Natural killer cell (primary cell): ENCODE measurements at regions not wholly inside any gene's neighbourhood (a gene's known extent, or its start where the extent isn't known, plus 50 kb on each side); places are given as distances from the start of the nearest gene placed in this dataset.
"Not testable (repeated sequence)": the region's sequence is repeated elsewhere in the genome, so short reads cannot be mapped to it uniquely, and the experiment has no call there.

Experiments used
- ATAC-seq, 3 donors: fragments of 150-1000 bp in 2 of 3; fragments of 200-7000 bp in 1 of 3; cut with Tn5 transposase; 1 replicate in 1 of 3; 2 replicates in 2 of 3; pipeline ENCODE4 v1.10.0; 2021; ENCODE audit warnings: mild to moderate bottlenecking in 2 of 3, moderate library complexity in 2 of 3
- DNase-seq, 2 donors: peaks; one replicate each; pipeline versions ENCODE4 v3.0.0 to v3.0.0-alpha.2; 2013 to 2021; ENCODE audit warnings: mixed read lengths in 1 of 2
- H3K27ac ChIP-seq: one replicate; pipeline ENCODE4 v1.5.1; 2013; ENCODE audit warnings: mild to moderate bottlenecking, low read length
- H3K27me3 ChIP-seq: one replicate; pipeline ENCODE4 v1.6.1; 2013; ENCODE audit warnings: low read length; ENCODE audit not compliant: control insufficient read depth, insufficient read depth
- H3K36me3 ChIP-seq: one replicate; pipeline ENCODE4 v1.6.1; 2013; ENCODE audit warnings: low read length; ENCODE audit not compliant: control insufficient read depth, insufficient read depth
- H3K4me1 ChIP-seq: one replicate; pipeline ENCODE4 v1.6.1; 2013; ENCODE audit warnings: low read length; ENCODE audit not compliant: control insufficient read depth, insufficient read depth
- H3K4me3 ChIP-seq: one replicate; pipeline ENCODE4 v1.5.1; 2013; ENCODE audit warnings: low read length
- H3K9me3 ChIP-seq: one replicate; pipeline ENCODE4 v1.6.1; 2013; ENCODE audit warnings: low read length; ENCODE audit not compliant: control insufficient read depth, insufficient read depth
- H3K27ac Mint-ChIP-seq, 2 donors: one replicate each; pipeline ENCODE4 v1.8.0; 2022; ENCODE audit warnings: mild to moderate bottlenecking in 2 of 2, mixed read lengths in 2 of 2, moderate library complexity in 1 of 2
- H3K27me3 Mint-ChIP-seq, 2 donors: one replicate each; pipeline ENCODE4 v1.8.0; 2022; ENCODE audit warnings: low read depth in 2 of 2, mixed read lengths in 2 of 2
- H3K36me3 Mint-ChIP-seq: one replicate; pipeline ENCODE4 v1.8.0; 2022; ENCODE audit warnings: mixed read lengths
- H3K4me1 Mint-ChIP-seq, 2 donors: one replicate each; pipeline ENCODE4 v1.8.0; 2022; ENCODE audit warnings: mixed read lengths in 2 of 2
- H3K4me3 Mint-ChIP-seq: one replicate; pipeline ENCODE4 v1.8.0; 2022; ENCODE audit warnings: mild to moderate bottlenecking, moderate library complexity, mixed read lengths
- H3K9me3 Mint-ChIP-seq, 2 donors: one replicate each; pipeline ENCODE4 v1.8.0; 2022; ENCODE audit warnings: mixed read lengths in 2 of 2
- WGBS: methylation state at CpG from one replicate; pipeline ENCODE4 v1.1.7; 2013; ENCODE audit warnings: missing lambda C conversion rate; ENCODE audit not compliant: insufficient coverage; 5-methylcytosine and 5-hydroxymethylcytosine counted together
- intact Hi-C: fragments of 100-400 bp; cut with micrococcal nuclease; formaldehyde crosslinking; loops from one replicate; pipeline ENCODE4 v1.14.2; 2022
- TF ChIP-seq, protein P1 (sequence below): fragments of 200-600 bp; IDR thresholded peaks from one replicate; pipeline ENCODE4 v1.8.0; 2022; ENCODE audit warnings: antibody characterized with exemption

DNA sequence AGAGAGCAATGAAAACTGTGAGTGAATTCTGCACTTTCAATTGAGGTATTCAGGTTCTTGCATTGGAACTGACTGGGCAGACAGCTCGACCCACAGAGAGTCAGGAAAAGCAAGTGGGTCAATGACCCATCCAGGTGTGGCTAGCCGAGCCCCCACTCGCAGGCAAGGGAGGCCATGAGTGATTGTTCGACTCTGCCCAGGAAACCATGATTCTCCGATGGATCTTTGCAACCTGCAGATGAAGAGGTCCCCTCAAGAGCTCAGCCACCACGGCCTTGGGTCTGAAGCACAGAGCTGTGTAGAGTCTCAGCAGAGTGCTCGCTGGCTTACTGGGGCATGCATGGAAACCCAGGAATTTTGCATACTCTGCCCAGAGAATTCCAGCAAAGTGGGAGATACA, 4215.4 kb upstream of the OR11H1 start:
- H3K4me3 ChIP-seq, DNase-seq, H3K4me3 Mint-ChIP-seq, H3K36me3 ChIP-seq, H3K27me3 ChIP-seq, H3K4me1 ChIP-seq, H3K27ac ChIP-seq, H3K27me3 Mint-ChIP-seq, ATAC-seq, H3K4me1 Mint-ChIP-seq, intact Hi-C loops, H3K27ac Mint-ChIP-seq: not testable (repeated sequence)
- peaks cover 29% of the 10 kb centered on the region for H3K9me3 ChIP-seq
- Mint-ChIP-seq H3K9me3 (peaks cover 16 to 24% of the 10 kb centered on the region in 2 donors), H3K36me3 (peaks cover 32% of the 10 kb centered on the region)
- WGBS, result 64% methylated on average over 7 of the region's 7 CpGs

DNA sequence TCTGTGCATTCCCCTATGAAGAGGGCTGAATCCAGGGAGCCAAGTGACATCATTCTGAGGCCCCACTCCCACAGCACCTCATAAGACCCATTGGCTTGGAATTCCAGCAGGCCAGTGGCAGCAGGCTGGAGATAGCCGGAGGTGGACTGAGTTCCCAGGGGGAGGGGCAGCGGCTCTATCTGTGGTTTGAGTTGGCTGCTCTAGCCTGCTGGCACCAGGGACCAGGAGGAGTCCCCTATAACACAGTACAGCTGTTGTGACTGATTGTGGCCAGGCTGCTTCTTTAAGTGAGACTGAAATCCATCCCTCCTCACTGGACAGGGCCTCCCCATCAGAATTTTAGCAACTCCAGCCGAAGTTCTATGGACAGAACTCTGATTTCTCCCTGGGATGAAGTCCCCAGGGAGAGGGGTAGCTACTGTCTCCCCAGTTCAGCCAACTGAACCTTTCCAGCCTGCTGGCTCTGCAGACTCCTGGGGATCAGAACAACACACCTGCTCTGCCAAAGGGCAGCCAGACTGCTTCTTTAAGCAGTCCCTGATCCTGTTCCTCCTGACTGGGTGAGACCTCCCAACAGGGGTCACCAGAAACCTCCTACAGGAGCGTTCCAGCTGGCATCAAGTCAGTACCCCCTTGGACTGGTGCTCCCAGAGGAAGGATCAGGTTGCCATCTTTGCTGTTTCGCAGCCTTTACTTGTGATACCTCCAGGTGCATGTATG, 4214.8 kb upstream of the OR11H1 start:
- H3K4me1 Mint-ChIP-seq, H3K36me3 ChIP-seq, H3K27ac ChIP-seq, H3K4me3 Mint-ChIP-seq, intact Hi-C loops, H3K27ac Mint-ChIP-seq, H3K4me1 ChIP-seq, H3K27me3 ChIP-seq, ATAC-seq, H3K4me3 ChIP-seq, DNase-seq, H3K27me3 Mint-ChIP-seq: not testable (repeated sequence)
- WGBS, result 43% methylated on average over 3 of the region's 5 CpGs
- H3K36me3 Mint-ChIP-seq, result peaks cover 33% of the 10 kb centered on the region
- peaks cover 25% of the 10 kb centered on the region for H3K9me3 ChIP-seq
- peaks cover 16 to 25% of the 10 kb centered on the region in 2 donors for H3K9me3 Mint-ChIP-seq

GRCh38 chr22:11318633-11319032, 4209.4 kb upstream of the OR11H1 start:
- DNase-seq, H3K36me3 ChIP-seq, H3K4me1 ChIP-seq, H3K4me3 ChIP-seq, H3K27me3 Mint-ChIP-seq, H3K27ac Mint-ChIP-seq, H3K27ac ChIP-seq, H3K27me3 ChIP-seq, H3K9me3 ChIP-seq, H3K4me1 Mint-ChIP-seq, ATAC-seq, intact Hi-C loops, H3K4me3 Mint-ChIP-seq: not testable (repeated sequence)
- 74% methylated on average over 18 of the region's 18 CpGs for WGBS
- Mint-ChIP-seq H3K9me3 (peaks cover 6 to 23% of the 10 kb centered on the region in 2 donors), H3K36me3 (peaks cover 21% of the 10 kb centered on the region)

DNA sequence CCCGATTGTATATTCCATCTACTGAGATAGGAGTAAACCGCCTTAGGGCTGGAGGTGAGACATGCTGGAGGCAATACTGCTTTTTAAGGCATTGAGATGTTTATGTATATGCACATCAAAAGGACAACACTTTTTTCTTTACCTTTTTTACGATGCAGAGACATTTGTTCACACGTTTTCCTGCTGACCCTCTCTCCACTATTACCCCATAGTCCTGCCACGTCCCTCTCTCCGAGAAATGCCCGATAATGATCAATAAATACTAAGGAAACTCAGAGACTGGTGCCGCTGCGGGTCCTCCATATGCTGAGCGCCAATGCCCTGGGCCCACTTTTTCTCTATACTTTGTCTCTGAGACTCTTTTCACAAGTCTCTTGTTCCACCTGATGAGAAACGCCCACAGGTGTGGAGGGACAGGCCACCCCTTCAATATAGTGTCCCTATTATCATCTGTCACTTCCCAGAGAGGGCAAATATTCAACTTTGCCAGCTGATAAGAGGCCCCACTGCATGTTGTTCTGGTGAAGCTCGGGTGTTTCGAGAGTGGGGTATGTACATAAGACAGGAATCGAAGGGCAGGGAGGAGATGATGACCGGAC, 4203.5 kb upstream of the OR11H1 start:
- H3K4me1 ChIP-seq, intact Hi-C loops, H3K9me3 ChIP-seq, H3K27ac Mint-ChIP-seq, H3K4me3 ChIP-seq, H3K36me3 ChIP-seq, H3K4me3 Mint-ChIP-seq, DNase-seq, H3K4me1 Mint-ChIP-seq, H3K27ac ChIP-seq, H3K27me3 Mint-ChIP-seq, ATAC-seq, H3K27me3 ChIP-seq: not testable (repeated sequence)
- 74% methylated on average over 15 of the region's 15 CpGs for WGBS
- Mint-ChIP-seq H3K36me3 (peaks cover 43% of the 10 kb centered on the region), H3K9me3 (peaks cover 14 to 28% of the 10 kb centered on the region in 2 donors)

GRCh38 chr22:11325767-11326166, 4202.2 kb upstream of the OR11H1 start:
- Mint-ChIP-seq H3K9me3 (peaks cover 14 to 28% of the 10 kb centered on the region in 2 donors), H3K4me1 (no peaks in the 10 kb centered on the region), H3K27ac (no peak overlapping the region), H3K4me3 (no peak overlapping the region), H3K36me3 (peaks cover 45% of the 10 kb centered on the region), H3K27me3 (no peaks in the 10 kb centered on the region)
- Histone ChIP-seq H3K4me3 (no peak overlapping the region), H3K36me3 (no peaks in the 10 kb centered on the region), H3K27me3 (no peaks in the 10 kb centered on the region), H3K27ac (no peak overlapping the region), H3K9me3 (peaks cover 9% of the 10 kb centered on the region), H3K4me1 (no peaks in the 10 kb centered on the region)
- intact Hi-C loops, result no loop called here
- DNase-seq, result no peak
- WGBS, result 65% methylated on average over 4 of the region's 4 CpGs
- TF ChIP-seq, protein P1, sequence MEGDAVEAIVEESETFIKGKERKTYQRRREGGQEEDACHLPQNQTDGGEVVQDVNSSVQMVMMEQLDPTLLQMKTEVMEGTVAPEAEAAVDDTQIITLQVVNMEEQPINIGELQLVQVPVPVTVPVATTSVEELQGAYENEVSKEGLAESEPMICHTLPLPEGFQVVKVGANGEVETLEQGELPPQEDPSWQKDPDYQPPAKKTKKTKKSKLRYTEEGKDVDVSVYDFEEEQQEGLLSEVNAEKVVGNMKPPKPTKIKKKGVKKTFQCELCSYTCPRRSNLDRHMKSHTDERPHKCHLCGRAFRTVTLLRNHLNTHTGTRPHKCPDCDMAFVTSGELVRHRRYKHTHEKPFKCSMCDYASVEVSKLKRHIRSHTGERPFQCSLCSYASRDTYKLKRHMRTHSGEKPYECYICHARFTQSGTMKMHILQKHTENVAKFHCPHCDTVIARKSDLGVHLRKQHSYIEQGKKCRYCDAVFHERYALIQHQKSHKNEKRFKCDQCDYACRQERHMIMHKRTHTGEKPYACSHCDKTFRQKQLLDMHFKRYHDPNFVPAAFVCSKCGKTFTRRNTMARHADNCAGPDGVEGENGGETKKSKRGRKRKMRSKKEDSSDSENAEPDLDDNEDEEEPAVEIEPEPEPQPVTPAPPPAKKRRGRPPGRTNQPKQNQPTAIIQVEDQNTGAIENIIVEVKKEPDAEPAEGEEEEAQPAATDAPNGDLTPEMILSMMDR, result no peak
- no peak for ATAC-seq

- H3K4me1 Mint-ChIP-seq, H3K27ac ChIP-seq, H3K4me3 Mint-ChIP-seq, H3K36me3 ChIP-seq, H3K4me3 ChIP-seq, DNase-seq, ATAC-seq, H3K4me1 ChIP-seq, H3K27me3 ChIP-seq, intact Hi-C loops, H3K27ac Mint-ChIP-seq, H3K27me3 Mint-ChIP-seq: not testable (repeated sequence)
- Mint-ChIP-seq H3K36me3 (peaks cover 48% of the 10 kb centered on the region), H3K9me3 (peaks cover 30 to 37% of the 10 kb centered on the region in 2 donors)
- WGBS, result 69% methylated on average over 6 of the region's 6 CpGs
- H3K9me3 ChIP-seq, result peaks cover 12% of the 10 kb centered on the region
Measured at GRCh38 chr22:11341387-11342068, 4186.5 kb upstream of the OR11H1 start.

DNA sequence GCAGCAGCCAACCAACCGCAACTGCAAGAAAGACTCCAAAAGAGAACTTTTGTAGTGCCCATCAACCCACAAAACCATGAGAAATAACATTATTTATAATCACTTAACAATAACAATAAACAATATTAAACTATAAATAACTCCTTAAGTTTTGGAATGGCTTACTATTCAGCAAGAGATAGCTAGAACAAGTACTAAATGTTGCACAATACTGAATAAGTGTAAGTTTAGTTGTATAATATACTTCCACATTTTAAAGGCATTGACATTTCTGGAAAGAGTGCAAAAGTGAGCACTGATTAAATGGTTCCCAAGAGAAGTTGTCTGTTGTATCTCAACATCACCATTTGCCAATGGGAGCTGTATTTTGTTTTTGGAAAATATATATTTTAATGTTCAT, 4176.8 kb upstream of the OR11H1 start:
- 55% methylated on average over 1 of the region's 1 CpG for WGBS
- H3K4me1 ChIP-seq, H3K4me3 ChIP-seq, ATAC-seq, H3K4me1 Mint-ChIP-seq, H3K27me3 Mint-ChIP-seq, H3K27ac Mint-ChIP-seq, H3K4me3 Mint-ChIP-seq, H3K27me3 ChIP-seq, H3K27ac ChIP-seq, DNase-seq, intact Hi-C loops, H3K36me3 ChIP-seq: not testable (repeated sequence)
- H3K9me3 Mint-ChIP-seq, result peaks cover 21 to 47% of the 10 kb centered on the region in 2 donors
- peaks cover 38% of the 10 kb centered on the region for H3K36me3 Mint-ChIP-seq
- peaks cover 21% of the 10 kb centered on the region for H3K9me3 ChIP-seq
